Amygdala (tissue), 56 donors: ENCODE measurements at regions not wholly inside any gene's neighbourhood (a gene's known extent, or its start where the extent isn't known, plus 50 kb on each side); places are given as distances from the start of the nearest gene placed in this dataset.
"Not testable (repeated sequence)": the region's sequence is repeated elsewhere in the genome, so short reads cannot be mapped to it uniquely, and the experiment has no call there.

Source experiments
- DNase-seq, 56 donors: peaks; one replicate each; lab custom pipeline; 2025; lab: John Stamatoyannopoulos, UW

DNA sequence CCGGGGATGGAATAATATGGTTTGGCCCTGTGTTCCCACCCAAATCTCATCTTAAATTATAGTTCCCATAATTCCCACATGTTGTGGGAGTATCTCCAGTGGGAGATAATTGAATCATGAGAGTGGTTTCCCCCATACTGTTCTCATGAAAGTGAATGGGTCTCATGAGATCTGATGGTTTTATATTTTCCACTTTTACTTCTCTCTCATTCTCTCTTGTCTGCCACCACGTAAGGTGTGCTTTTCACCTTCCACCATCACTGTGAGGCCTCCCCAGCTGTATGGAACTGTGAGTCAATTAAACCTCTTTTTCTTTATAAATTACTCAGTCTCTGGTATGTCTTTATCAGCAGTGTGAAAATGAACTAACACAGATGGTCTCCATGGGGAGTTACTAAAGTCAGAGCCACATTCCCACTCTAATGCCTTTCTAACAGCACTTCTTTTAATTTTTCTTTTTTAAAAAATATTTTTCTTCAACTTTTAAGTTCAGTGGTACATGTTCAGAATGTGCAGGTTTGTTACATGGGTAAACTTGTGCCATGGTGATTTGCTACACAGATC lies 306.6 kb downstream of the DTHD1 start:
- DNase-seq: no peak

DNA sequence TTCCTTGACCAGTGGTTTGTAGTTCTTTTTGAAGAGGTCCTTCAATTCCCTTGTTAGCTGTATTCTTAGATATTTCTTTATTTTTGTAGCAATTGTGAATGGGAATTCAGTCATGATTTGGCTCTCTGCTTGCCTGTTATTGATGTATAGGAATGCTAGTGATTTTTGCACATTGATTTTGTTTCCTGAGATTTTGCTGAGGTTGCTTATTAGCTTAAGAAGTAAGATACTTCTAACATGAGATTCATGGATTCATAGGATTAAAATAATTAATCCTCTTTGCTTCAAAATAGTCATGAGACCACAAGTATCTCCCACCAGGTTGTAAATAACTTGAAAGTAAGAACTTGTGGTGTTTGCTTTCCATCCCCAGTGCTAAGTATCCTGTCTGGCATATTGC lies 308.9 kb downstream of the DTHD1 start:
- DNase-seq: no peak

DNA sequence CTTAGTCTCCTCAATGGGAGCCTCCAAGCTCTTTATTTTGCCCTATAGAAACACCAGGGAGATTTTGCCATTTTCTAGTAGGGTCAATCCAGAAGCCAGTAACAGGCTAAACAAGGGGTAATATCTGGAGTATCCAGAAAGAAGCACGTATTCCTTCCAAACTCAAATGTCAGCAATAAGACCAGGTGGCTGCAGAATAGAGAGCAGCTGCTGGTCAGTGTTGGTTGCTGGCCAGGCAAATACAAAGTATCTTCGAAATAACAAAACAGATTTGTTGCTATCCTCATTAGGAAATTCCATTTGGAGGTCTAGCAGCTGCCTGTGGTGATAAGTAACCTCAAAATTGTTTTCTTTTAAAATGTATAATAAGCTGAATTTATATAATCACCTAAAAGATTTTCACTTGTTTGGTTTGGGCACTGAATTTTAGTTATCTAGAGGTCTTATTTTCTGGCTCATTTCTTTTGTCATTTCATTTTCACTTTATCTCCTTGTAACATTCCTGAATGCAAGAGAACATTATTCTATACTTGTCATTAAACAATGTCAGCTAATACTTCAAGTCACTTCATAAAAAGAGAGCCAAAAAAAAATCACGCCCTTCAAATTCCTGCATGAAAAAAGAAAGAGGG lies 320.6 kb downstream of the DTHD1 start:
- no peak for DNase-seq

DNA sequence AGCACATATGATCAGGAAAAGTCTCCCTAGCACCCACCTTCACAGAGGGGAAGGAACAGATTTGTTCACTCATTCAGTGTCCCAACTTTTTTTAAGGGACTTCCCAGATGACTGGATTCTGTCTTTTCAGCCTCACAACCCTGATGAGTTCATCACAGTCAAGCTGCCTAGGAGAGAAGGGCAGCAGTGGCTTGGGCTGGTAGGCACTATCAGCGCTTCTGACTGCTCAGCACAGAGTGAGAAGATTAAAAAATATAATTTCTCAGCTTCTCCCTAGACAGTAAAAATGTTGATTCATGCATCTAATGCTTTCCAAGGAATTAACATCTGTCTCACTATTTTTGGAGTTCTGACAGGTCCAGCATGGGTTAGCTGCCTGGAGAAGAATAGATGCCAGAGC lies 328.2 kb downstream of the DTHD1 start:
- no peak for DNase-seq

DNA sequence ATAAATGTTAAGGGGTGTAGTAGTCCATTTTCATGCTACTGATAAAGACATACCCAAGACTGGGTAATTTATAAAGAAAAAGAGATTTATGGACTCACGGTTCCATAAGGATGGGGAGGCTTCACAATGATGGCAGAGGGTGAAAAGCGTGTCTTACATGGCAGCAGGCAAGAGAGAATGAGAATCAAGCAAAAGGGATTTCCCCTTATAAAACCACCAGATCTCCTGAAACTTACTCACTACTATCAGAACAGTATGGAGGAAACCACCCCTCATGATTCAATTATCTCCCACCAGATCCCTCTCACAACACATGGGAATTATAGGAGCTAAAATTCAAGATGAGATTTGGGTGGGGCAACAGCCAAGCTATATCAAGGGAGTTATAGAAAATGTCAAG lies 329.2 kb downstream of the DTHD1 start:
- no peak for DNase-seq

DNA sequence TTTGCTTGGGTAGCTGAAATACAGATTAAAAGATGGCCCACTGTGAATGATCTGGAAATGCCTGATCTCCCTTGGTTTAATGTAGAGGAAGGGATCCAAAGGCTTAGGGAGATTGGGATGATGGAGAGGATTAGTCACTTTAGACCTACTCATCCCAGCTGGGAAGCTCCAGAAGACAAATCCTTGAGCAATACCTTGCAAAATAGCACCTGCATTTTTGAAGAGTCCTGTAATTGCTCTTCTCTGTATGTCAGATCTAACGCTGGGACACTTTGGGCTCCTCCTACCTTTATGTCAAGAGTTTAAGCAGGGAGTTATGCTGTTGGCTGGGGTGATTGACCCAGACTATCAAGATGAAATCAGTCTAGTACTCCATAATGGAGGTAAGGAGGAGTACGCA lies 331.7 kb downstream of the DTHD1 start:
- not testable (repeated sequence) for DNase-seq

DNA sequence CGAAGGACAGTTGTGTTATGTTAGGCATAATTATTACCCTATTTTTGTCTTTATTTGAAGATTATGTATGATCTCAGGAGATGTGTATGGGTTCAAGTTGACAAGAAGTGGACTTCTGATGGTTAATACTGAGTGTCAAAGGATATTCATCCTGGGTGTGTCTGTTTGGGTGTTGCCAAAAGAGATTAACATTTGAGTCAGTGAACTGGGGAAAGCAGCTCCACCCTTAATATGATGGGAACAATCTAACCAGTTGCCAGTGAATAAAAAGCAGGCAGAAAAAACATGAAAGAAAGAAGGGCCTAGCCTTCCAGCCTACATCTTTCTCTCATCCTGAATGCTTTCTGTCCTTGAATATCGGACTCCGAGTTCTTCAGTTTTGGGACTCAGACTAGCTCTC lies 332.6 kb downstream of the DTHD1 start:
- DNase-seq: no peak

DNA sequence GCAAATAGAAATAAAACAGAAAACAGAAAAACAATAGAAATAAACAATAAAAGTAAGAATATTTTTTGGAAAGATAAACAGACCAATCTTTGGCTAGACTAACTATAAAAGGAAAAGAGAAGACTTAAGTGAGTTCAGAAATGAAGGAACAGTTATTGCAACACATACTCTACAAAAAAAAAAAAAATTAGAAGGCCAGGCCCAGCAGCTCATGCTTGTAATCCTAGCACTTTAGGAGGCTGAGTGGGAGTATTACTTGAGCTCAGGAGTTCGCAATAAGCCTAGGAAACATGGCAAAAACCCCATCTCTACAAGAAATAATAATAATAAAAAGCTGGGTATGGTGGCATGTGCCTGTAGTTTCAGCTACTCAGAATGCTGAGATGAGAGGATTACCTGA lies 336.7 kb downstream of the DTHD1 start:
- DNase-seq: no peak

DNA sequence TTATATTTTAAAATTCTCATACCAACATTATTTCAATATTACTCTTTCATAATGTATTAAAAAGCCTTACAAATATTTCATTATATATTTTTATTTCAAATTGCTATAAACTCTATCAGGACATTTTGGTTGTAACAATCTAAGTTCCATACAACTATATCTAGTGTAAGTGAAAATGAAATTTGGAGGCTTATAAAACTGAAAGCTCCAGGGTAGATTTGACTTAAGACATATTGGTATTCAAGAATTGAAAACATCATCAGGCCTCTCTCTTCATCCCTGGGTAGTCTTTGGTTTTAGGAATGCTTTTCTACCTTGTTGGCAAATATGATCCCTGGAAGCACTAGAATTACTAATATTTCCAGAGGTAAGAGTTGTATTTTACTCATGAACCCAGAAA lies 342.6 kb downstream of the DTHD1 start:
- DNase-seq: no peak

DNA sequence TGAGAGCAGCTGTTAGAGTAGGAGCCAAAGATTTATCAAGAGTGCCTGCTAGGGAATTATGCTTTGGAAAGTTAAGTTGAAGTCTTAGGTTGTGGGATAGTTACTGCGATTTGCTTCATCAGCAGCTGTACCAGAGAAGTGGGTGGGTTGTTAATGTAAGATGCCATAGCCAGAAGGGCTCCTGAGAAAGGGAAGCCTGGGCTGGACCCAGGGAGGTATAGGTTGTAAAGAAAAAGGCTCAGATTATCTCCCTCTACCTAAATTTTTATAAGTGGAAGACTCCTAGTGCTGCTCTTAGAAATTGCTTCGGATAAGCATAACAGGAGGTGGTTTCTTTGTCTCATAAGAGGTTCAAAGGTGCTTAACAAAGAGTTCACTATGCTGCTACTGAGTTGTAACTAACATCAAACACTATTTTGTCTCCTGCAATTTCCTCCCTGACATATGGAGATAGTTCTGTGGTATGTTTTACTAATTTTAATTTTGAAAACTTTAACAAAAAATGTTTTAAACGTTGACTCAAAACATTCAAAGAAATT lies 356.9 kb downstream of the DTHD1 start:
- DNase-seq: no peak

DNA sequence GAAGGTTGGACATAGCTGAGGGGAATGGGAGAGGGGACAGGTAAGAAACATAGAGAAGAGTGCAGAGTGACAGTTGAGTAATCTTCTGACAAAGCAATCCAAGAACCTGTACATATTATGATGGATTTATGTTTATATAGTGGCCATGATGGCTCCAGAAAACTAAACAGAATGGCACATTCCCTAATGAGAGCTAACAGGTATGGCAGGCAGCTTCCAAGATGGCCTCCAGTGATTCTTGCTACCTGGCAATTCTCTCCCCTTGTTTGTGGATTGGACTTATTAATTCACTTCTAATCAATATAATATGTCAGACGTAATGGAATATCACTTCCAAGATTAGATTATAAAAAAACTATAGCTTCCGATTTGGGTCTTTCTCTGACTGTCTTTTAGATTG lies 359.5 kb downstream of the DTHD1 start:
- DNase-seq: no peak

DNA sequence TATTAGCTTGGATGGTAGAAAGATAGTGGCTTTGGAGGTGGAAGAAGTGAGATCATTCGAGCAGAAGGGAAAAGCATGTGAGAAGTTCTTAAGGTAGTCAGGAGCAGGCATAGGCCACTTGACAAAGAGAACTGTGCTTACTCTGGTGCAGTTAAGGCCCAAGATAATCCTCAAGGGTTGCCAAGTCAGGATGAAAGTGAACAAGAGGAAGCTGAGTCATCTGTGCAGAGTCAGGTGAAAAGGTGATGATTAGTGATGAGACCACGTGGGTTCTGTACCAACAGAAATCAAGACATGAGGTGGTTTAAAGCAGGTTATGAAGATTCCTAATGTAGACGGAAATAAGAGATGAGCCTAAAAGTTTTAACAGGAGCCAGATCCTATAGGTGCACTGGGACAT lies 369.8 kb downstream of the DTHD1 start:
- DNase-seq: no peak

DNA sequence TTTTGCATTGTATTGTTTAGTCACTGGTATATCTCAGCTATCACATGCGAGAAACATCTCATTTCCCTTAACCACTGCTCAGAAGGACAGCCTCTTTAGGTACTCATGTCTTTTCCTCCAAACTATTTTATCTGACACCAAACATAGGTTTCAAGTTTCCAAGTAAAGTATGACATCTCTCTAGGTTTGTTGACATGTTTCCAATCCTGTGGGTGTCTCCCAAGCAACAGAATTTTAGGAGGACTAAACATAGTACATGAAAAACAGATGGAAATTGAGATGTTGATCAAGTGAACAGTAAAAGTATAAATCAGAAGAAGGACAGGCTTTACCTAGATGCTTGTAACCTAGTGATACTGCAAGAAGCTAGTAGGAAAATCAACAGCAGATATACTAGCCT lies 371.4 kb downstream of the DTHD1 start:
- no peak for DNase-seq

DNA sequence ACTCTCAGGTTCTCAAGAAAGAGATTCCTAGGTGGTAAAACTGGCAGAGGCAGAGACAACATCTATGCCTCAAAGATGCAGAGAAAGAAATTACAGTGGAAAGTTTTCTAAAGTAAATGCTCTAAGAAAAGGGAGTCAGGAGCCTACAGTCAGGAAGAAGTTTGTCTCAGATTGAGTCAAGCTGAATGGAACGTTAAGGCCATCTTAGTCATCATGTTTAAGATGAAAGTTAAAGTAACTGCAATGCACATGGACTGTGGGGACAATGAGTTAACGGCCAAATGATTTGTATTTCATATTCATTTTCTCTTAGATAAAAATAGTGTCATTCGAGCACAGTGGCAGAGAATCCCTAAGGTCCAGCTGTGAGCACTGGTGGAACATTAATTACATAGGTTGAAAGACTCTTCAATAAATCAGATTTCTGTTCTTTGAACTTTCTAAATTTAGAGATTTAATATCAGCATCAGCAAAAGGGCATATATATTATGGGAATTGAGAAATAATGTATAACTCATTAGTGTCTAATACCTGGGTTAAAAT lies 384.6 kb downstream of the DTHD1 start:
- DNase-seq: no peak

DNA sequence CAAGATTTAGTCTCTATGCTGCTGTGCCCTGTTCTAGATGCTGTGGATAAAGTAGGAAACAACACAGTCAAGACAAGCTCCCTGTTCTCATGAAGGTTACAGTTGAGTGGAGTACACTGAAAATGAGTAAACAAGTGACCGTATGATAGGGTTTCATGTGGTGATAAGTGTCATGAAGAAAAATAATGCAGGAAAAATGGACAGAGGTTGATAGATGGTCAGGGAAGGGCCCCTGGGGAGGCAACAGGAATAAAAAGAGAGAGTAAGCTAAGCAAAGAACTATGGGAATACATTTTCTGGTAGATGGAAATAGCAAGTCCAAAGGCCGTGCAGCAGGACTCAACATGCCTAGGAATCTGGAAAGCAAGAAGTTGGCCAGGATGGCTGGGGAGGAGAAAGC lies 394.0 kb downstream of the DTHD1 start:
- no peak for DNase-seq

DNA sequence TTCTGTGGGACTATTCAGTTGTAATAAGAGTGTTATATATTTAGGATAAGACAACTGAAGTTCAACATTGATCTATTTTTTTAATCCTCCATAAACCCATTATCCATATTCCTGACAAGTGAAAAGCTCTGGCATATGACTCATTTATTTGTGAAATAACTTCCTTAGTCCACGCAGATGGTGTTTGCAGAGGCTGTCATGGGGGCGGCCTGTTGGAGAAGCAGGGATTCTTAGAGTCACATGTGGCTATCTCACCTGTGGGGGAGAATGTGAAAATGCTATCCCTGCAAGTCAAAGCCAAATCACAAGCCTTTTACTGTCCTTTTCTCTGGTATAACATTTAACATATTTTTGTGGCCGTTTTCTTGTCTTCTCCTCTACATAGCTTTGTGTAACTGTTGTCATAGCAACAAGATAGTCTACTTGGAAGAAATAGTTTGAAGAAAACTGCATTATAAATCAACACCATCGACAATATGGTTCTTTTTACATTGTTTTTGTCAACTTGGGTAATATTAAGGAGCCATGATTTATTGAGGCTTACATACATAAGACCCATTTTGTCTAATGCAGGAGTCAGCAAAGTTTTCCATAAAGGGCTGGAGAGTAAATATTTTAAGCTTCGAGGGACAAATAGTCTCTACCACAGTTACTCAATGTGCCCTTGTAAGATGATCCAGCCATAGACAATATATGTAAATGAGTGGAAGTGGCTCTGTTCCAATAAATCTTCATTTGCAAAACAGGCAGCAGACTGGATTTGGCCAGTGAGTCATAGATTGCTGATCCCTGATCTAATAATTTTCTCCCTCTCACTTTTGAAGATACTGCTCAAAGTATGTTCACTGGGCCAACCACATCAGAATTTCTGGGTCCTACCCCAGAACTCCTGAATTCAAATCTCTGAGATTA lies 395.0 kb downstream of the DTHD1 start:
- DNase-seq: peak in 12 of 56 donors; percentile 1 to 29 (median 6)

DNA sequence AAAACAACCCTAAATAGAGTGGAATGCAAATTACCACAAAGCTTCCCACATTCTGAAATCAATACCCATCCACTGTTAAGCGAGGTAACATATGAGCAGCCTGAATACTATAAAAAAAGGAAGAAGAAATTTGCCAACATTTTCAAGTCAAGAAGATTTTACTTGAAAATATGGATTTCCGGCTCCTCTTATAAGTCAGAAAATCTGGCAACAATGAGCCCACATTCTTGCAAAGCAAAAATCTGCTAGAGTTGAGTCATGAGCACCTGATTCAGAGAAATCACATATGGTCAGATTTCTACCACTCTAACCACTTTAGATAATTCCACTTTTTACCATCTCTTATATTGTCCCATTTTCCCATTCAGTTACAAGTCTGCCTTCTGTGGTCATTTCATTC lies 395.7 kb downstream of the DTHD1 start:
- DNase-seq: peak in 1 of 56 donors; percentile 8

DNA sequence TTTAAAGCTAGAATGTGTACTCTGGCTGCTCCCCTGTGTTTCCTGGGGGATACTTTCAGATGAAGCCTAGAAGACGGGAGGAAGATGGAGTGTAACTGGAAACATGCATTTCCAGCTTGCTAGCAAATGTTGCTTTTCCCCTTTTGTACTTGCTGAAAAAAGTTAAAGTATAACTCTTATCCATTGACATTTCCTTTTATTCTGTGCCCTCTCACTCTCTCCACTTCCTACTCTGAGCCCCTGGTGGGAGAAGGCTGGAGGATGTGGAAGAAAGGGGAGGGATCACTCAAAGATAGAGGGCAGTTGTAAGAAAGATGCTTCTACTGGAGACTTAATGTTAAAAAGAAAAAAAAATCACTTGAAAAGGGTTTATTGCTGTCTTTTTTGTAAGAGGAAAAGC lies 396.5 kb downstream of the DTHD1 start:
- no peak for DNase-seq

DNA sequence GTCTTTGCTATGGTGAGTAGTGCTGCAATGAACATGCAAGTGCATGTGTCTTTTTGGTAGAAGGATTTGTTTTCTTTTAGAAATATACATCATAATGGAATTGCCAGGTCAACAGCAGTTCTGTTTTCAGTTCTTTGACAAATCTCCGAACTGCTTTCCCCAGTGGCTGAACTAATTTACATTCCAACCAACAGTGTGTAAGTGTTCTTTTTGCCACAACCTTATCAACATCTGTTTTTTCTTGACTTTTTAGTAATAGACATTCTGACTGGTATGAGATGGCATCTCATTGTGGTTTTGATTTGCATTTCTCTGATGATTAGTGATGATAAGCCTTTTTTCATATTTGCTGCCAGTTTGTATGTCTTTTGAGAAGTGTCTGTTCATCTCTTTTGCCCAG lies 406.3 kb downstream of the DTHD1 start:
- DNase-seq: no peak

DNA sequence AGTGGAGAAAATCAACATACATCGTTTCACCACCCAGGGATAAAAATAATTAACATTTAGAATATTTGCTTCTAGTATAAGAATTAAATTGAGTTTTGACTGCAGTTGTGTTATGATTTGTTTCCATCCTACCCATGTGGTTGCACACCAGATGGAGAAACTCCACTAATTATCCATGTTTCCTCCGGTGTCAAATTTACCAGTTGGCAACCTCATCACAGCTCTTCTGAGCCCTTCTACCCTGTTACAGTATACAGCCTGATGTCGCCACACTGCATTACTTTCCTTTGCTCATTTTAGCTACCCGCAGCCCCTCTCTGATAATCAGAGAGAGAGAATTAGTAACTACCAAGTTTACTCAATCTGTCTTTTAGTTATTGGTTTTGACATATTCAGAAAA lies 411.2 kb downstream of the DTHD1 start:
- peak in 1 of 56 donors; percentile 9 for DNase-seq

DNA sequence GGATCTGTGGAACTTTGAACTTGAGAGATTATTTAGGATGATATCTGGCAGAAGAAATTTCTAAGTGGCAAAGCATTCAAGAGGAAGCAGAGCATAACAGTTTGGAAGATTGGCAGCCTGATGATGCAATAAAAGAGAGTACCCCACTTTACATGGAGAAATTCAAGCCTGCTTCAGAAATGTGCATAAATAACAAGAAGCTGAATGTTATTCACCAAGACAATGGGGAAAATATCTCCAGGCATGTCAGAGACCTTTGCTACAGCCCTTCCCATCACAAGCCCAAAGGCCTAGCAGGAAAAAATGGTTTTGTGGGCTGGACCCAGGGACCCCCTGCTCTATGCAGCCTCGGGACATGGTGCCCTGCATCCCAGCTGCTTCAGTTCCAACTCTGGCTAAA lies 420.8 kb downstream of the DTHD1 start:
- DNase-seq: no peak
